ENCODE measurements at regions not wholly inside any gene's neighbourhood (a gene's known extent, or its start where the extent isn't known, plus 50 kb on each side); places are given as distances from the start of the nearest gene placed in this dataset.

DNA sequence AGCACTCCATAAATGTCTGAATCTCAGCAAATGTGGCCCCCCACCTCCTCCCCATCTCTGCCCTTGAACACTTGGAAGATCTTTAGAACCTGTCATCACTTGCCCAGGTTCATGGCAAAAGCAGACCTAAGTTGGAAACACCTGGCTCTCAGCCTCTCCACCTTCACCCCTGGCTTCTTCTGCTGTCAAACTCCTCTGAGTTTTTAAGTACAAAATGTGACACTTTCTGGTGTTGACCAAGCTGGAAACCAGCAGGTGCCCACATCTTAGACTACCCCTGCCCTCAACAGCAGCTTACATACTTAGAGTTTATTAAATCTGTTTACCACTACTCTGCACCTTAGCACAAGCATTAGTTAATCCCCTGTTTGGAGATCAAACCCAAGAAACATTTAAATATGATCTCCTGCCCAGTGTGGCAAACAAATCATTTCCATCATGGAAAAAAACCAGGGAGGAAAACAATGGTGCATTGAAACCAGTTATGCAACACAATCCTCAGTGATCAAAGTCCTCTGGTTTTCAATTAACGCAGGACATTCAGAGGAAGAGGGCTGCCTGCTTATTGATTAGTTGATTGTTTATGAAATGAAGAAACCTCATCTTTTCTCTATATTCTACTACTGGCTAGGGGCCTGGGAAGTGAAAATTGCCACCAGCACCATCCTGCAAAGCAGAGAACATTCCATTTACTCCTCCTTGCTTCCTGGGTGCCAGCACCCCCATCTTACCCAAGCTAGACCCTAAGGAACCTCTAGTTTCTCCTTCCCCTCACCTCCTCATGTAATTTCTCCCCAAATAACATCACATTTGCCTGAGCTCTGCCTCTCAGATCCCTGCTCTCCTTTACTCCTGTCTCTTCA lies 139.4 kb upstream of the RAB4A start (continued):
- TF ChIP-seq JUN (CRISPR knock-in tag; IDR thresholded peaks at IDR 0.05) (no peak), ZNF816 (CRISPR knock-in tag; IDR thresholded peaks at IDR 0.05; ENCODE audit: borderline replicate concordance) (no peak), ZNF616 (CRISPR knock-in tag; IDR thresholded peaks at IDR 0.05; ENCODE audit: low read depth) (no peak), KMT2B (CRISPR knock-in tag; IDR thresholded peaks at IDR 0.05) (peak; percentile 57; the same call in 1 of the 2 replicates), ZNF343 (CRISPR knock-in tag; IDR thresholded peaks at IDR 0.05) (no peak), ZC3H13 (CRISPR knock-in tag; IDR thresholded peaks at IDR 0.05) (no peak), POLR2A (IDR thresholded peaks at IDR 0.05; ENCODE audit: insufficient read depth in 1 of 2, low read depth in 2 of 2, low read length in 2 of 2) (peak; percentile 21 to 38; a peak in 2 of 4 replicates), CAMTA2 (CRISPR knock-in tag; IDR thresholded peaks at IDR 0.05; ENCODE audit: borderline replicate concordance) (no peak), GABPA (IDR thresholded peaks at IDR 0.05; ENCODE audit: low read depth, low read length) (no peak), GABPA (CRISPR knock-in tag; IDR thresholded peaks at IDR 0.05; ENCODE audit: low read depth) (peak; percentile 68), SOX6 (IDR thresholded peaks at IDR 0.05) (no peak), SOX6 (CRISPR knock-in tag; IDR thresholded peaks at IDR 0.05) (peak; percentile 100), SNAI1 (CRISPR knock-in tag; IDR thresholded peaks at IDR 0.05; ENCODE audit: borderline replicate concordance) (no peak), SRY (CRISPR knock-in tag; IDR thresholded peaks at IDR 0.05) (no peak), ZBTB8A (CRISPR knock-in tag; IDR thresholded peaks at IDR 0.05; ENCODE audit: borderline replicate concordance, low read depth) (no peak)
- TF ChIP-seq, protein P1, sequence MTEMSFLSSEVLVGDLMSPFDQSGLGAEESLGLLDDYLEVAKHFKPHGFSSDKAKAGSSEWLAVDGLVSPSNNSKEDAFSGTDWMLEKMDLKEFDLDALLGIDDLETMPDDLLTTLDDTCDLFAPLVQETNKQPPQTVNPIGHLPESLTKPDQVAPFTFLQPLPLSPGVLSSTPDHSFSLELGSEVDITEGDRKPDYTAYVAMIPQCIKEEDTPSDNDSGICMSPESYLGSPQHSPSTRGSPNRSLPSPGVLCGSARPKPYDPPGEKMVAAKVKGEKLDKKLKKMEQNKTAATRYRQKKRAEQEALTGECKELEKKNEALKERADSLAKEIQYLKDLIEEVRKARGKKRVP (CRISPR knock-in tag; IDR thresholded peaks at IDR 0.05) = peak in 1 of 2 experiments; percentile 67; a peak in 2 of 4 replicates
- TF ChIP-seq, protein P2, sequence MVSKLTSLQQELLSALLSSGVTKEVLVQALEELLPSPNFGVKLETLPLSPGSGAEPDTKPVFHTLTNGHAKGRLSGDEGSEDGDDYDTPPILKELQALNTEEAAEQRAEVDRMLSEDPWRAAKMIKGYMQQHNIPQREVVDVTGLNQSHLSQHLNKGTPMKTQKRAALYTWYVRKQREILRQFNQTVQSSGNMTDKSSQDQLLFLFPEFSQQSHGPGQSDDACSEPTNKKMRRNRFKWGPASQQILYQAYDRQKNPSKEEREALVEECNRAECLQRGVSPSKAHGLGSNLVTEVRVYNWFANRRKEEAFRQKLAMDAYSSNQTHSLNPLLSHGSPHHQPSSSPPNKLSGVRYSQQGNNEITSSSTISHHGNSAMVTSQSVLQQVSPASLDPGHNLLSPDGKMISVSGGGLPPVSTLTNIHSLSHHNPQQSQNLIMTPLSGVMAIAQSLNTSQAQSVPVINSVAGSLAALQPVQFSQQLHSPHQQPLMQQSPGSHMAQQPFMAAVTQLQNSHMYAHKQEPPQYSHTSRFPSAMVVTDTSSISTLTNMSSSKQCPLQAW (CRISPR knock-in tag; IDR thresholded peaks at IDR 0.05) = peak; percentile 56; the same call in 1 of the 2 replicates
- TF ChIP-seq, protein P3, sequence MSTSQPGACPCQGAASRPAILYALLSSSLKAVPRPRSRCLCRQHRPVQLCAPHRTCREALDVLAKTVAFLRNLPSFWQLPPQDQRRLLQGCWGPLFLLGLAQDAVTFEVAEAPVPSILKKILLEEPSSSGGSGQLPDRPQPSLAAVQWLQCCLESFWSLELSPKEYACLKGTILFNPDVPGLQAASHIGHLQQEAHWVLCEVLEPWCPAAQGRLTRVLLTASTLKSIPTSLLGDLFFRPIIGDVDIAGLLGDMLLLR (CRISPR knock-in tag; IDR thresholded peaks at IDR 0.05) = no peak
- TF ChIP-seq, protein P4, sequence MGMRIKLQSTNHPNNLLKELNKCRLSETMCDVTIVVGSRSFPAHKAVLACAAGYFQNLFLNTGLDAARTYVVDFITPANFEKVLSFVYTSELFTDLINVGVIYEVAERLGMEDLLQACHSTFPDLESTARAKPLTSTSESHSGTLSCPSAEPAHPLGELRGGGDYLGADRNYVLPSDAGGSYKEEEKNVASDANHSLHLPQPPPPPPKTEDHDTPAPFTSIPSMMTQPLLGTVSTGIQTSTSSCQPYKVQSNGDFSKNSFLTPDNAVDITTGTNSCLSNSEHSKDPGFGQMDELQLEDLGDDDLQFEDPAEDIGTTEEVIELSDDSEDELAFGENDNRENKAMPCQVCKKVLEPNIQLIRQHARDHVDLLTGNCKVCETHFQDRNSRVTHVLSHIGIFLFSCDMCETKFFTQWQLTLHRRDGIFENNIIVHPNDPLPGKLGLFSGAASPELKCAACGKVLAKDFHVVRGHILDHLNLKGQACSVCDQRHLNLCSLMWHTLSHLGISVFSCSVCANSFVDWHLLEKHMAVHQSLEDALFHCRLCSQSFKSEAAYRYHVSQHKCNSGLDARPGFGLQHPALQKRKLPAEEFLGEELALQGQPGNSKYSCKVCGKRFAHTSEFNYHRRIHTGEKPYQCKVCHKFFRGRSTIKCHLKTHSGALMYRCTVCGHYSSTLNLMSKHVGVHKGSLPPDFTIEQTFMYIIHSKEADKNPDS (CRISPR knock-in tag; IDR thresholded peaks at IDR 0.05) = no peak
- TF ChIP-seq, protein P5, sequence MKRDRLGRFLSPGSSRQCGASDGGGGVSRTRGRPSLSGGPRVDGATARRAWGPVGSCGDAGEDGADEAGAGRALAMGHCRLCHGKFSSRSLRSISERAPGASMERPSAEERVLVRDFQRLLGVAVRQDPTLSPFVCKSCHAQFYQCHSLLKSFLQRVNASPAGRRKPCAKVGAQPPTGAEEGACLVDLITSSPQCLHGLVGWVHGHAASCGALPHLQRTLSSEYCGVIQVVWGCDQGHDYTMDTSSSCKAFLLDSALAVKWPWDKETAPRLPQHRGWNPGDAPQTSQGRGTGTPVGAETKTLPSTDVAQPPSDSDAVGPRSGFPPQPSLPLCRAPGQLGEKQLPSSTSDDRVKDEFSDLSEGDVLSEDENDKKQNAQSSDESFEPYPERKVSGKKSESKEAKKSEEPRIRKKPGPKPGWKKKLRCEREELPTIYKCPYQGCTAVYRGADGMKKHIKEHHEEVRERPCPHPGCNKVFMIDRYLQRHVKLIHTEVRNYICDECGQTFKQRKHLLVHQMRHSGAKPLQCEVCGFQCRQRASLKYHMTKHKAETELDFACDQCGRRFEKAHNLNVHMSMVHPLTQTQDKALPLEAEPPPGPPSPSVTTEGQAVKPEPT (CRISPR knock-in tag; IDR thresholded peaks at IDR 0.05; ENCODE audit: low read depth) = no peak
- TF ChIP-seq, protein P6, sequence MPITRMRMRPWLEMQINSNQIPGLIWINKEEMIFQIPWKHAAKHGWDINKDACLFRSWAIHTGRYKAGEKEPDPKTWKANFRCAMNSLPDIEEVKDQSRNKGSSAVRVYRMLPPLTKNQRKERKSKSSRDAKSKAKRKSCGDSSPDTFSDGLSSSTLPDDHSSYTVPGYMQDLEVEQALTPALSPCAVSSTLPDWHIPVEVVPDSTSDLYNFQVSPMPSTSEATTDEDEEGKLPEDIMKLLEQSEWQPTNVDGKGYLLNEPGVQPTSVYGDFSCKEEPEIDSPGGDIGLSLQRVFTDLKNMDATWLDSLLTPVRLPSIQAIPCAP (CRISPR knock-in tag; IDR thresholded peaks at IDR 0.05; ENCODE audit: low read depth) = no peak

Measured in HepG2 (cell line).